GM19455 (cell line): ENCODE measurements at regions not wholly inside any gene's neighbourhood (a gene's known extent, or its start where the extent isn't known, plus 50 kb on each side); places are given as distances from the start of the nearest gene placed in this dataset.

Experiments
- ATAC-seq: cut with Tn5 transposase; IDR thresholded peaks from one replicate; pipeline ENCODE4 v1.9.1; 2021; ENCODE audit not compliant: unreplicated experiment

- ATAC-seq = no peak
These were observed 60.7 kb upstream of the BCAT1 start for GRCh38 chr12:25009496-25010092.

- ATAC-seq = no peak
These were observed 56.5 kb upstream of the BCAT1 start for GRCh38 chr12:25005376-25005775.

GRCh38 chr12:25004447-25004846 lies 55.5 kb upstream of the BCAT1 start:
- no peak for ATAC-seq

DNA sequence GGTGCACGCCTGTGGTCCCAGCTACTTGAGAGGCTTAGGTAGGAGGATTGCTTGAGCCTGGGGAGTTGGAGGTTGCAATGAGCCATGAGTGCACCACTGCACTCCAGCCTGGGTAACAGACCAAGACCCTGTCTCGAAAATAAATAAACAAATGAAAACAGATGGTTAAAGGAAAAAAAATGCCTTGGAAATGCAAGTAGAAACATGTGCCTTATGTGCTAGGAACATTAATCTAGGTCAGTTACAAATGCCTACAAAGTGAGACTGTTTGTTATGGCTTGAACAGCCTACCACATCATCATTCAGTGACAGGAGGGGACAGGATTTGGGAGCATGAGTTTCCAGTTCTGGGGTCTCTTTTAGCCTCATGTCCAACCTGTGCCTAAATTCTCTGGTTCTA lies 52.4 kb upstream of the BCAT1 start:
- no peak for ATAC-seq
